ENCODE measurements at regions not wholly inside any gene's neighbourhood (a gene's known extent, or its start where the extent isn't known, plus 50 kb on each side); places are given as distances from the start of the nearest gene placed in this dataset.

DNA sequence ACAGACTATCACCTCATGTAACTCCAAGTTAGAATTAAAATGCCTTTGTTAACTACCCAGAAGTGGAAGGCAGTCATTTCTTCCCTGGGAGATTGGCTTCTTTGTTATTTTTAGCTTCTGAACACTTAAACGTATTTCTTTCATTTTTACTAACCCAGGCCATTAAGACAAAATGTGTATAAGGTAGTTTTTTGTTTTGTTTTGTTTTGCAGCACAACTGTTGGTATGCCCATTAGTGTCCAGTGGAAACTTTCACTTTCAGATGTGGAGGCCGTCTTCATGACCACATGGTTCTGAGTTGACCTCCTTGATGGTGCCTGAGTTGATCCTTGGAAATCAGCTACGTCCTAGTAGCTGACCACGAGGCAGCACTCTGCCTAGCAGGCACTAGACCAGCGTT, 264.6 kb upstream of the ZNF608 start:
- peak; percentile 17 for DNase-seq (ENCODE audit: low spot score)
- TF ChIP-seq, protein P1, sequence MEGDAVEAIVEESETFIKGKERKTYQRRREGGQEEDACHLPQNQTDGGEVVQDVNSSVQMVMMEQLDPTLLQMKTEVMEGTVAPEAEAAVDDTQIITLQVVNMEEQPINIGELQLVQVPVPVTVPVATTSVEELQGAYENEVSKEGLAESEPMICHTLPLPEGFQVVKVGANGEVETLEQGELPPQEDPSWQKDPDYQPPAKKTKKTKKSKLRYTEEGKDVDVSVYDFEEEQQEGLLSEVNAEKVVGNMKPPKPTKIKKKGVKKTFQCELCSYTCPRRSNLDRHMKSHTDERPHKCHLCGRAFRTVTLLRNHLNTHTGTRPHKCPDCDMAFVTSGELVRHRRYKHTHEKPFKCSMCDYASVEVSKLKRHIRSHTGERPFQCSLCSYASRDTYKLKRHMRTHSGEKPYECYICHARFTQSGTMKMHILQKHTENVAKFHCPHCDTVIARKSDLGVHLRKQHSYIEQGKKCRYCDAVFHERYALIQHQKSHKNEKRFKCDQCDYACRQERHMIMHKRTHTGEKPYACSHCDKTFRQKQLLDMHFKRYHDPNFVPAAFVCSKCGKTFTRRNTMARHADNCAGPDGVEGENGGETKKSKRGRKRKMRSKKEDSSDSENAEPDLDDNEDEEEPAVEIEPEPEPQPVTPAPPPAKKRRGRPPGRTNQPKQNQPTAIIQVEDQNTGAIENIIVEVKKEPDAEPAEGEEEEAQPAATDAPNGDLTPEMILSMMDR (IDR thresholded peaks at IDR 0.05; ENCODE audit: borderline replicate concordance, control extremely low read depth, extremely low read depth, insufficient read depth, missing control alignments) = no peak
- in situ Hi-C loops (cut with MboI; ENCODE audit: low sequenced_read_pairs, unreplicated experiment) = no loop called here

DNA sequence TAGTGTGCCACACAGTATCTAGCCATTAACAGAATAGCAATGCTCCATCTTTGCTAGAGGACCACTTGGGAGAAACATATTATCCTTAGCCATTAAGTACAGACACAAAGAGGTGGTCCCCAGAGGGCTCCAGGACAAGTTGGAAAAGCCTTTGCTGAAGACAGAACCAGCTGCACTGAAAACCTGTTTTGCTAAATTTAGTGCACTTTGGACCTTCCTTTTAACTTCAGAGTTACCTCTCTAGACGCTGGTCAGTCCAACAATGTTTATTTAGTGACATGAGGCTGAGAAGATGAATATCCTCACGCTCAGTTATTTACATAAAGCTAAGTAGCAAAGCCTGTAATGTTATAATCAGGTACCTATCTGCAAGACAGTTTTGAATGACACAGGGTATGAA, 265.0 kb upstream of the ZNF608 start:
- TF ChIP-seq, protein P1 (IDR thresholded peaks at IDR 0.05; ENCODE audit: borderline replicate concordance, control extremely low read depth, extremely low read depth, insufficient read depth, missing control alignments) = no peak
- in situ Hi-C loops (cut with MboI; ENCODE audit: low sequenced_read_pairs, unreplicated experiment) = no loop called here
- DNase-seq (ENCODE audit: low spot score) = no peak

DNA sequence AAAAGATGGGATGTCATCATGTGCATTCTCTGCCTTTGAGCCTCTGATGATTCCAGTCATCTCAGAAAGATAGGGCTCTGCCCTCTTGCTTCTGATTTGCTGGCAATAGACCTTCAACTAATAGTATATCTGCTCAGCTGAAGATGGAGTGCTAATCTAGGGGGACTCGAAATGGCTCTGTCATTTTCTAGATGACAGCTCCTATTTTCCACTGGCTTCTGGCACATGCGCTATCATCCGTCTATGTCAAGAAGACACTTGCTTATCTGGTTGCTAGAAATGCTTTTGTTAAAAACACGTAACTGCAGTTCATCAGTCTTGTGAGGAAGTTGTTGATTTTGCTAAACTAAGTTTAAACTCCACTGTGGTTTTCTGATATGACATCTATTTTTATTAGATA, 265.5 kb upstream of the ZNF608 start:
- TF ChIP-seq, protein P1 (IDR thresholded peaks at IDR 0.05; ENCODE audit: borderline replicate concordance, control extremely low read depth, extremely low read depth, insufficient read depth, missing control alignments) = no peak
- in situ Hi-C loops (cut with MboI; ENCODE audit: low sequenced_read_pairs, unreplicated experiment) = no loop called here
- DNase-seq (ENCODE audit: low spot score) = no peak

DNA sequence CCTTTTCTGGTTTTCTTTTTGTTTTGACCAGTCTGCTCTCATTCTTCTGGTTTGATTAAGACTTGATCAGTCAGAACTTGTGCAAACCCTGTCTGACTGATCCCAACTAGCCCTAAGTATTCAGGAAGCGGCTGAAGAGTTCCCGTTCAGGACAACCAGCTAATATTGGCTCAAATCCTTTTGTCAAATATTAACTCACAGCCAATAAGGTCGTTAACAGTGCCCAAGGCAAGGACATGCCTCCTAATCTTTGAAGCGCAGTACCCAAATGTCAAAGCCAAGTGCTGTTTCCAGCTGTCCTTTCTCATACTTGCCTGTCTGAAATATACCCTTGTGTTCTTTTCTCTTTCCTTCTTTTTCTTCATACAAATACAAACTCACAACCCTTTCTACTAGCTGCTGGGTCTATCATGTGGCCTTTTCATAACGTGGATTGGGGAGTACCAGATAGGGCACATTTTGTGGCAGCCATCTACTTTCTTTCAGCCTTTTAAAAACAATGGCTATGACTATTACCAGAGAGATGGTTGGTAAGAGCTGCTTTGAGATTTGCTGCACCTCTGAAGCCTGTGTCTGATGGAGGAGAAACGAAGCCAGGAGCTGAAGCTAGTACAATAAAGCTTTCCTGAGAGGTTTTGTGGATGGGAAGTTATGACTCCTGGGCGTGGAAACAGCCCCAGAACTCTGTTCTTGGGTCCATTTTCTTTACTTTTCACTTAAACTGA, 266.4 kb upstream of the ZNF608 start:
- TF ChIP-seq, protein P1 (IDR thresholded peaks at IDR 0.05; ENCODE audit: borderline replicate concordance, control extremely low read depth, extremely low read depth, insufficient read depth, missing control alignments) = no peak
- no peak for DNase-seq (ENCODE audit: low spot score)
- in situ Hi-C loops (cut with MboI; ENCODE audit: low sequenced_read_pairs, unreplicated experiment) = no loop called here

DNA sequence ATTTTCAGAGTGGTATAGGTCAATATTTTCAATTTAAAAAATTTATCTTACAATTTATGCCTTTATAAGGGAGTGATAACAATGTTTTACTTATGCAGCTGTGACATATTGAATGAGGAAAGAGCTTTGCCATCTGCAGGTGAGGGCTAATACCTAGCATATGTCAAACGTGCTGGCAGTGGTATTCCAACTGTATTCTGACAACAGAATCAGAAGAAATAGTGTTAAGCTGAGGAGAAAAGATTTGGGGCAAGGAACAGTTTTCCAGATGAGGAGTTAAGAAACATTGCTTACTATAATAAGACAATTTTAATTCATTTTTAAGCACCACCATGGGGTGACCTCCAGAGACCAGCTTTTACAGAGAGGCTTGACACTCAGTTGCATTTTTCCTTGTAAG, 267.8 kb upstream of the ZNF608 start:
- TF ChIP-seq, protein P1 (IDR thresholded peaks at IDR 0.05; ENCODE audit: borderline replicate concordance, control extremely low read depth, extremely low read depth, insufficient read depth, missing control alignments) = no peak
- DNase-seq (ENCODE audit: low spot score) = no peak

DNA sequence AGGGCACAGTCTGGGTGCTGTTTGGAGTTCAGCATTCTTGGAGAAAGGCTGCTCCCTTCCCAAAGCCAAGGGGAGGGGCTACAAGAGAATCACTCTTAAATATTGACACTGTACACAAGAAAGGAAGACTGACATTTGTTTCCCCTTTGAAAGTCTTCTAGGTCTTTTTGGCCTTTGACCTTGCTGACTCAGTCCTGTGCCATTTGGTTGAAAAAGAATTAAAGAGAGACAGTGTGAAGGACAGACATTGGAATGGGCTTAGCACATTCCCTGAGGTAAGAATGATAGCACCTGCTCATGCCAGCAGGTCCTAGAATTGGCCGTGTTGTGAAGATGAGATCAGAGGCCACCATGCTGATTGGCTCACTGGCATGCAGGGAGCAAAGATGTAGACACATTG, 271.4 kb upstream of the ZNF608 start:
- DNase-seq (ENCODE audit: low spot score) = no peak
- TF ChIP-seq, protein P1 (IDR thresholded peaks at IDR 0.05; ENCODE audit: borderline replicate concordance, control extremely low read depth, extremely low read depth, insufficient read depth, missing control alignments) = no peak
- in situ Hi-C loops (cut with MboI; ENCODE audit: low sequenced_read_pairs, unreplicated experiment) = no loop called here

More for the DNA sequence above, 267.8 kb upstream of the ZNF608 start:
- in situ Hi-C loops (cut with MboI; ENCODE audit: low sequenced_read_pairs, unreplicated experiment) = no loop called here

All from GM13976 (cell line).